H1 (cell line): ENCODE measurements at regions not wholly inside any gene's neighbourhood (a gene's known extent, or its start where the extent isn't known, plus 50 kb on each side); places are given as distances from the start of the nearest gene placed in this dataset.

Experiments
- CHD2 ChIP-seq: IDR thresholded peaks from 2 replicates; pipeline ENCODE4 v1.6.1; 2012; ENCODE audit warnings: low read length, improper control_type of control experiment
- EP300 ChIP-seq, 2 experiments: IDR thresholded peaks; 1 replicate in 1 of 2; 2 replicates in 1 of 2; pipeline ENCODE4 v1.6.1; 2011 to 2012; ENCODE audit warnings: low read depth in 2 of 2, low read length in 2 of 2, mild to moderate bottlenecking in 2 of 2, borderline replicate concordance in 1 of 2, inconsistent platforms in 1 of 2, moderate library complexity in 1 of 2
- NRF1 ChIP-seq: IDR thresholded peaks from 2 replicates; pipeline ENCODE4 v1.6.1; 2011; ENCODE audit warnings: mild to moderate bottlenecking, low read depth, low read length, improper control_type of control experiment
- TAF1 ChIP-seq: IDR thresholded peaks from 2 replicates; pipeline ENCODE4 v1.6.1; 2011; ENCODE audit warnings: mild to moderate bottlenecking, low read depth, low read length
- TF ChIP-seq, protein P1 (sequence below), 3 experiments: IDR thresholded peaks; 1 replicate in 2 of 3; 2 replicates in 1 of 3; pipeline versions ENCODE4 v1.5.1 to v1.6.1; 2011; ENCODE audit warnings: low read length in 3 of 3, mild to moderate bottlenecking in 3 of 3, inconsistent platforms in 2 of 3, low read depth in 1 of 3, moderate library complexity in 1 of 3; ENCODE audit not compliant: insufficient read depth in 1 of 3; ENCODE audit errors: control extremely low read depth in 1 of 3

DNA sequence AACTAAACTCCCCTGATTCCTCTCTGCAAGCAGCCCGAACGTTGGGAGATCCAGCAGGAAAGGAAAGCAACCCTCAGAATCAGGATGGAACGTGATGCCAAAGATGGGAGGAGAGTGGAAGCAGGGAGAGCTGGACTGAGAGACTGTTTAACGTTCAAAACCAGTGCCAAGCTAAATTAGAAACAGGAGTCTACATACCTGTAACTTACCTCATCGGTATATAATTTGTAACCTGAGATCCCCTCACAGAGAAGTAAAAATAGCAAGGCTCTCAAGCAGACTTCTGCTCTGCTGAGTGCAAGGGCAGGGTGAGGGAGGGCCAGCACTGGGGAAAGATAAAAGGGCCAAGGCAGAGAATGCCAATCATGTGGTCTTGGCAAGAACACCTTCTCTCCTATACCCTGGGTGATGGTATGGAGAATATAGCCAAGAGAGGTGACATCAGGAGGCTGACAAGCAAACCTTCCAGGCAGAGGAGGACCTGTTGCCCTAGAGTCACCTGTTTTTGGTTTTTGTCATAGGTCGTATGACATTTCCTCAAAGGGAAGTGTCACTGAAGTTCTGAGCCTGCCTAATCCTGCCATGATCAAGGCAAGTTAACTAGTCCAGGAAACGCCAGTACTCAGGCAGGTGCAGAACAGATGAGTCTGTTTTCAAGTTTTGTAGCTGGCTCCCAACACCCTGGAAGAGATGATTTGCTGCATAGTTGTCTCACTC, 472.0 kb downstream of the NFIB start:
- TF ChIP-seq CHD2 (no peak), EP300 (IDR thresholded peaks at IDR 0.05; ENCODE audit: borderline replicate concordance in 1 of 2, low read depth in 2 of 2, low read length in 2 of 2) (no peak), NRF1 (no peak), TAF1 (no peak)
- TF ChIP-seq, protein P1, sequence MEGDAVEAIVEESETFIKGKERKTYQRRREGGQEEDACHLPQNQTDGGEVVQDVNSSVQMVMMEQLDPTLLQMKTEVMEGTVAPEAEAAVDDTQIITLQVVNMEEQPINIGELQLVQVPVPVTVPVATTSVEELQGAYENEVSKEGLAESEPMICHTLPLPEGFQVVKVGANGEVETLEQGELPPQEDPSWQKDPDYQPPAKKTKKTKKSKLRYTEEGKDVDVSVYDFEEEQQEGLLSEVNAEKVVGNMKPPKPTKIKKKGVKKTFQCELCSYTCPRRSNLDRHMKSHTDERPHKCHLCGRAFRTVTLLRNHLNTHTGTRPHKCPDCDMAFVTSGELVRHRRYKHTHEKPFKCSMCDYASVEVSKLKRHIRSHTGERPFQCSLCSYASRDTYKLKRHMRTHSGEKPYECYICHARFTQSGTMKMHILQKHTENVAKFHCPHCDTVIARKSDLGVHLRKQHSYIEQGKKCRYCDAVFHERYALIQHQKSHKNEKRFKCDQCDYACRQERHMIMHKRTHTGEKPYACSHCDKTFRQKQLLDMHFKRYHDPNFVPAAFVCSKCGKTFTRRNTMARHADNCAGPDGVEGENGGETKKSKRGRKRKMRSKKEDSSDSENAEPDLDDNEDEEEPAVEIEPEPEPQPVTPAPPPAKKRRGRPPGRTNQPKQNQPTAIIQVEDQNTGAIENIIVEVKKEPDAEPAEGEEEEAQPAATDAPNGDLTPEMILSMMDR (IDR thresholded peaks at IDR 0.05; ENCODE audit: control extremely low read depth in 1 of 3, insufficient read depth in 1 of 3, low read depth in 1 of 3, low read length in 3 of 3): no peak
